WTC11 (cell line): ENCODE measurements at regions not wholly inside any gene's neighbourhood (a gene's known extent, or its start where the extent isn't known, plus 50 kb on each side); places are given as distances from the start of the nearest gene placed in this dataset.

Experiments
- ATAC-seq: fragments of 200-7000 bp; cut with Tn5 transposase; 2 replicates; pipeline ENCODE4 v1.10.0; 2021; ENCODE audit warnings: mild to moderate bottlenecking, moderate library complexity
- CTCF ChIA-PET: fragments of 300-600 bp; sonication (Branson Sonifier 250); formaldehyde crosslinking; loops from one replicate; lab custom pipeline; 2021; ENCODE audit warnings: antibody characterized with exemption; lab: Charles Lee
- POLR2A ChIA-PET: fragments of 350-600 bp; sonication (Branson Sonifier 250); formaldehyde crosslinking; loops from one replicate; lab custom pipeline; 2021; ENCODE audit warnings: antibody characterized with exemption; lab: Charles Lee
- DNase-seq: peaks from one replicate; pipeline ENCODE4 v3.0.0; 2021; ENCODE audit warnings: low spot score
- H3K27ac Mint-ChIP-seq: 2 replicates; pipeline ENCODE4 v1.8.0; 2021; ENCODE audit warnings: mixed read lengths
- H3K27me3 Mint-ChIP-seq: 2 replicates; pipeline ENCODE4 v1.8.0; 2021; ENCODE audit warnings: low read depth, mild to moderate bottlenecking, moderate library complexity, mixed read lengths
- H3K36me3 Mint-ChIP-seq: 2 replicates; pipeline ENCODE4 v1.8.0; 2021; ENCODE audit warnings: mixed read lengths
- H3K4me1 Mint-ChIP-seq: 2 replicates; pipeline ENCODE4 v1.8.0; 2022; ENCODE audit warnings: mixed read lengths
- H3K4me3 Mint-ChIP-seq: 2 replicates; pipeline ENCODE4 v1.8.0; 2021; ENCODE audit warnings: mild to moderate bottlenecking, moderate library complexity, mixed read lengths
- H3K9me3 Mint-ChIP-seq: 2 replicates; pipeline ENCODE4 v1.8.0; 2021; ENCODE audit warnings: mixed read lengths
- ARID4B ChIP-seq: sonication (generic); formaldehyde crosslinking; IDR thresholded peaks from 2 replicates; pipeline ENCODE4 v1.8.0; 2023; ENCODE audit warnings: missing genetic modification reagents, mild to moderate bottlenecking, borderline replicate concordance
- ATF6 ChIP-seq: sonication (generic); formaldehyde crosslinking; IDR thresholded peaks from 2 replicates; pipeline ENCODE4 v1.8.1; 2023; ENCODE audit warnings: mild to moderate bottlenecking, missing genetic modification reagents
- CBFB ChIP-seq: sonication (generic); formaldehyde crosslinking; IDR thresholded peaks from 2 replicates; pipeline ENCODE4 v1.8.1; 2022; ENCODE audit warnings: mild to moderate bottlenecking, low read depth, missing genetic modification reagents
- EMX1 ChIP-seq: fragments of 250-450 bp; sonication (Bioruptor Pico); IDR thresholded peaks from 2 replicates; pipeline ENCODE4 v1.8.0; 2021; ENCODE audit warnings: mild to moderate bottlenecking
- ERG ChIP-seq: fragments of 250-450 bp; sonication (Bioruptor Pico); IDR thresholded peaks from 2 replicates; pipeline ENCODE4 v1.8.0; 2021; ENCODE audit warnings: mild to moderate bottlenecking
- FOXP1 ChIP-seq: sonication (generic); formaldehyde crosslinking; IDR thresholded peaks from 2 replicates; pipeline ENCODE4 v1.8.0; 2022; ENCODE audit warnings: missing genetic modification reagents, mild to moderate bottlenecking, moderate library complexity, borderline replicate concordance
- KAT7 ChIP-seq: sonication (generic); formaldehyde crosslinking; IDR thresholded peaks from 2 replicates; pipeline ENCODE4 v1.8.1; 2023; ENCODE audit warnings: missing genetic modification reagents, mild to moderate bottlenecking, borderline replicate concordance
- SMAD4 ChIP-seq: sonication (generic); formaldehyde crosslinking; IDR thresholded peaks from 2 replicates; pipeline ENCODE4 v1.8.0; 2022; ENCODE audit warnings: mild to moderate bottlenecking, missing genetic modification reagents
- TEAD1 ChIP-seq: sonication (generic); formaldehyde crosslinking; IDR thresholded peaks from 2 replicates; pipeline ENCODE4 v1.8.0; 2022; ENCODE audit warnings: mild to moderate bottlenecking, missing genetic modification reagents
- TEAD4 ChIP-seq: sonication (generic); formaldehyde crosslinking; IDR thresholded peaks from 2 replicates; pipeline ENCODE4 v1.8.0; 2022; ENCODE audit warnings: mild to moderate bottlenecking, missing genetic modification reagents
- ZBTB21 ChIP-seq: sonication (generic); formaldehyde crosslinking; IDR thresholded peaks from 2 replicates; pipeline ENCODE4 v1.8.1; 2023; ENCODE audit warnings: mild to moderate bottlenecking, missing genetic modification reagents, borderline replicate concordance
- ZNF121 ChIP-seq: sonication (generic); formaldehyde crosslinking; IDR thresholded peaks from 2 replicates; pipeline ENCODE4 v1.8.0; 2023; ENCODE audit warnings: missing genetic modification reagents
- ZNF425 ChIP-seq: fragments of 250-450 bp; sonication (Bioruptor Pico); conservative IDR thresholded peaks from 2 replicates; pipeline ENCODE4 v1.9.0; 2021; ENCODE audit warnings: mild to moderate bottlenecking
- TF ChIP-seq, protein P1 (sequence below): fragments of 250-450 bp; sonication (Bioruptor Pico); IDR thresholded peaks from 2 replicates; pipeline ENCODE4 v1.9.0; 2021; ENCODE audit warnings: mild to moderate bottlenecking
- TF ChIP-seq, protein P2 (sequence below): sonication (generic); formaldehyde crosslinking; IDR thresholded peaks from 2 replicates; pipeline ENCODE4 v1.8.1; 2023; ENCODE audit warnings: mild to moderate bottlenecking, missing genetic modification reagents, moderate library complexity
- TF ChIP-seq, protein P3 (sequence below): sonication (generic); formaldehyde crosslinking; IDR thresholded peaks from 2 replicates; pipeline ENCODE4 v1.8.1; 2023; ENCODE audit warnings: mild to moderate bottlenecking, moderate library complexity, missing genetic modification reagents

- no peak for TF ChIP-seq CBFB (CRISPR knock-in tag)
- TF ChIP-seq TEAD1 (CRISPR knock-in tag), result no peak
- TF ChIP-seq, protein P1, sequence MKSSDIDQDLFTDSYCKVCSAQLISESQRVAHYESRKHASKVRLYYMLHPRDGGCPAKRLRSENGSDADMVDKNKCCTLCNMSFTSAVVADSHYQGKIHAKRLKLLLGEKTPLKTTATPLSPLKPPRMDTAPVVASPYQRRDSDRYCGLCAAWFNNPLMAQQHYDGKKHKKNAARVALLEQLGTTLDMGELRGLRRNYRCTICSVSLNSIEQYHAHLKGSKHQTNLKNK (CRISPR knock-in tag), result no peak
- TF ChIP-seq SMAD4, result no peak
These were observed 223.9 kb downstream of the DUSP10 start (continued) for GRCh38 chr1:221517961-221518360.

GRCh38 chr1:221520250-221520649 lies 221.6 kb downstream of the DUSP10 start:
- DNase-seq, result no peak
- TF ChIP-seq ZBTB21 (CRISPR knock-in tag) (no peak), ZNF121 (CRISPR knock-in tag) (no peak), KAT7 (CRISPR knock-in tag) (no peak), ARID4B (CRISPR knock-in tag) (no peak)
- TF ChIP-seq, protein P2, sequence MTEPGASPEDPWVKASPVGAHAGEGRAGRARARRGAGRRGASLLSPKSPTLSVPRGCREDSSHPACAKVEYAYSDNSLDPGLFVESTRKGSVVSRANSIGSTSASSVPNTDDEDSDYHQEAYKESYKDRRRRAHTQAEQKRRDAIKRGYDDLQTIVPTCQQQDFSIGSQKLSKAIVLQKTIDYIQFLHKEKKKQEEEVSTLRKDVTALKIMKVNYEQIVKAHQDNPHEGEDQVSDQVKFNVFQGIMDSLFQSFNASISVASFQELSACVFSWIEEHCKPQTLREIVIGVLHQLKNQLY (CRISPR knock-in tag), result no peak
- TF ChIP-seq, all 79 proteins: peak for 0
- Mint-ChIP-seq H3K4me3 (no peak overlapping the region), H3K36me3 (no peaks in the 10 kb centered on the region), H3K27ac (no peak overlapping the region), H3K27me3 (no peaks in the 10 kb centered on the region; the same call in 1 of the 2 replicates), H3K9me3 (0 out of 2 replicates have a peak, but pooled peaks cover 3% of the 10 kb centered on the region), H3K4me1 (no peaks in the 10 kb centered on the region)
- ChIA-PET POLR2A (no interaction called here), CTCF (no interaction called here)
- no peak for ATAC-seq

GRCh38 chr1:221521686-221522085 lies 220.2 kb downstream of the DUSP10 start:
- CTCF ChIA-PET, result no interaction called here
- no peak overlapping the region for H3K4me3 Mint-ChIP-seq
- ATAC-seq (no peak), DNase-seq (no peak)
- H3K4me1 Mint-ChIP-seq, result no peaks in the 10 kb centered on the region
- no peak overlapping the region for H3K27ac Mint-ChIP-seq
- 0 out of 2 replicates have a peak, but pooled peaks cover 3% of the 10 kb centered on the region for H3K9me3 Mint-ChIP-seq
- POLR2A ChIA-PET, result no interaction called here
- no peaks in the 10 kb centered on the region; the same call in 1 of the 2 replicates for H3K27me3 Mint-ChIP-seq
- no peak for TF ChIP-seq EMX1 (CRISPR knock-in tag)
- no peak for TF ChIP-seq ERG (CRISPR knock-in tag)
- TF ChIP-seq ZNF121 (CRISPR knock-in tag), result no peak
- TF ChIP-seq, protein P3, sequence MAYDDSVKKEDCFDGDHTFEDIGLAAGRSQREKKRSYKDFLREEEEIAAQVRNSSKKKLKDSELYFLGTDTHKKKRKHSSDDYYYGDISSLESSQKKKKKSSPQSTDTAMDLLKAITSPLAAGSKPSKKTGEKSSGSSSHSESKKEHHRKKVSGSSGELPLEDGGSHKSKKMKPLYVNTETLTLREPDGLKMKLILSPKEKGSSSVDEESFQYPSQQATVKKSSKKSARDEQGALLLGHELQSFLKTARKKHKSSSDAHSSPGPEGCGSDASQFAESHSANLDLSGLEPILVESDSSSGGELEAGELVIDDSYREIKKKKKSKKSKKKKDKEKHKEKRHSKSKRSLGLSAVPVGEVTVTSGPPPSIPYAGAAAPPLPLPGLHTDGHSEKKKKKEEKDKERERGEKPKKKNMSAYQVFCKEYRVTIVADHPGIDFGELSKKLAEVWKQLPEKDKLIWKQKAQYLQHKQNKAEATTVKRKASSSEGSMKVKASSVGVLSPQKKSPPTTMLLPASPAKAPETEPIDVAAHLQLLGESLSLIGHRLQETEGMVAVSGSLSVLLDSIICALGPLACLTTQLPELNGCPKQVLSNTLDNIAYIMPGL (CRISPR knock-in tag), result no peak
- TF ChIP-seq TEAD4, result no peak
- TF ChIP-seq ZNF425 (CRISPR knock-in tag), result no peak
- TF ChIP-seq FOXP1 (CRISPR knock-in tag), result no peak
- TF ChIP-seq, protein P2 (CRISPR knock-in tag), result no peak
- TF ChIP-seq ATF6 (CRISPR knock-in tag), result no peak
- no peaks in the 10 kb centered on the region for H3K36me3 Mint-ChIP-seq
